Stimulated activated CD4-positive, alpha-beta T cell treated with anti-CD3 and anti-CD28 coated beads, Interleukin-15, amount 100 ng/mL, for 48 hours (primary cell): ENCODE measurements at regions not wholly inside any gene's neighbourhood (a gene's known extent, or its start where the extent isn't known, plus 50 kb on each side); places are given as distances from the start of the nearest gene placed in this dataset.
"Not testable (repeated sequence)": the region's sequence is repeated elsewhere in the genome, so short reads cannot be mapped to it uniquely, and the experiment has no call there.

Experiments used
- DNase-seq, 2 donors: peaks; one replicate each; pipeline ENCODE4 v3.0.0-alpha.2; 2020; ENCODE audit warnings: low read depth in 2 of 2

DNA sequence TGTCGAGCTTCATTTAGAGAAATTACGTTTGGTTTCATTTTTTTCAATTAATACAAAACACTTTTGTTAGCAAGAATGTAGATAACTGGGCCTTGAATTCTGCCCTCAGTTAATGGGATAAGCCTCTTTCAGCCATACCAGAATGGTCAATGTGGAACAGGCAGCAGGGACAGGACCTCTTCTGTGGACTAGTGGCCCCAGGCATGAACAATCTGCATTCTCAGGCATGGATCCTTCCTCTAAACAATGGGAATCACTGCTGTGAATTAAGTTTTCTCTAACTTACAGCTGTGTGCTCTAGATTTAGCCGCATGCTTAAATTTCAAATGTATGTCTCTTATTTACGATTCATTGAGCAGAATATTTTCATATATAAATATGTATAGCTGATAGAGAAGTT lies 237.7 kb upstream of the PRKCQ start:
- no peak for DNase-seq

GRCh38 chr10:6815346-6815745 lies 235.3 kb upstream of the PRKCQ start:
- no peak for DNase-seq

DNA sequence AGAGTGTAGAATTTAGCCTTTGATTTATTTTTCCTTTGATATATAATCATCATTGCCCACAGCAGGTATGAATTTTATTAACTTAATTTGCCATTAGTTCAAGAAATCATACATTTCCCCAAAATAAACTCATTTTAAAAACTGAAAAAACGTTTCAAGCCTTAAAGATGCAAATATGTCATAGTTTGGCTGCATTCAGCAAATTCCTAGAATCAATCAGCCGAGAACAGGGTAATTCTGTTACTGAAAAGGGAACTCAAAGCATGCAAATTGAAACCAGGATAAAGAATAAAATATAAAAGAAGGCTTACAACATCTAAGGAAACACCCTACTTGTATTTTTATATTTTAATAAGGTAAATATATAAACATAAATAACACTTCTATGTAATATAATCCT lies 233.8 kb upstream of the PRKCQ start:
- DNase-seq: no peak

GRCh38 chr10:6813306-6813705 lies 233.2 kb upstream of the PRKCQ start:
- no peak for DNase-seq

DNA sequence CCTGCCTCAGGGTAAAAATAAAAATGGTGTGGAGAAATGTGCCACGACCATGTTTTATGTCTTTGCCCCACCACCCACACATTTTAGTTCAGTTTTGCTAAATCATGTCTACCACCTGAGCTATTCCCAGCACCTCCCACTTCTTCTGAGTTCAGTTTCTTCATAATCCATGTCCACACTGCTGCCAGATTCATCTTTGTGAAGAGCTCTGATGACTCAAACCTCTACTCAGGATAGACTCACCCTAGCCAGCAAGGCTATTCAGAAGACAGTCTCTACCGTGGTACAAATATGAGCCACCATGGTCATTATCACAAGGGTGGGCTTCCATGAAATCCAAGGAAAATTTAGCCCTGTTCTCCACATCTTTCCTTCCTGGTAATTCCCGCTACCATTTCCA lies 231.1 kb upstream of the PRKCQ start:
- DNase-seq: no peak

DNA sequence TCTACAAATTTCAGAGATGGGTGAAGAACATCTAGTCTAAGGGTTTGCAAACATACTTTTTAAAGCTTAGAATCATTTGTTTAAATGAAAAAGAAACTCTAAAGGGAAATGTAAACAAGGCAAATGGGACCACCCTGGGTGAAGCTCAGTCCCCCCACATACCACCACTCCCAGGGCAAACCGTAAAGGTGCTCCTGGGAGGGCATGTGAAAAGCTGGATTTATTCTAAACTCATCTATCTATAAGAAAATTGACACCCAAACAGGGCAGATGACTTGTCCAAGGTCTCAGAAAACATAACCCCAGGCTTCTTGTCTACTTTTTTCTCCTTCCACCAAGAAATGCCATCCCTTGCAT lies 223.3 kb upstream of the PRKCQ start:
- DNase-seq: no peak

- DNase-seq: no peak
These were observed 222.8 kb upstream of the PRKCQ start for GRCh38 chr10:6802759-6803426.

- DNase-seq: no peak
These were observed 216.2 kb upstream of the PRKCQ start for GRCh38 chr10:6796231-6796630.

DNA sequence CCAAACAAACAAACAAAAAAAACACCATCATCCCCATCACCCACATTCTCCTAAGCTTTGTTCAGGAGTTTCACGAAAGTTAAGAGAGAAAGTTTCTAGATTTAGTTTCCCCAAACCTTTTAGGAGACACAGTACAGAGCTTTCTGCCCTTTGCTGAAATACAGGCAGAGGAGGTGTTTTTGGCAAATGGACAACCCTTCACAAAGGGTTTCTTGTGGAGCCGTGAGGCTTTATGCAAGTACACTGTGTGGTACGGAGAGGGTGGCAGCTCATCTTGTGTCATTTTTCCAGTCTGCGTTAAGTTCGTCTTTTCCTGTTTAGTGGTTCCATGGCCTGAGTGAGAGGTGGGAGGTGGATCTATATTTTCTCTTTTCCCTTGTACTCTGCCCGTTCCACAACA lies 215.5 kb upstream of the PRKCQ start:
- DNase-seq: no peak

DNA sequence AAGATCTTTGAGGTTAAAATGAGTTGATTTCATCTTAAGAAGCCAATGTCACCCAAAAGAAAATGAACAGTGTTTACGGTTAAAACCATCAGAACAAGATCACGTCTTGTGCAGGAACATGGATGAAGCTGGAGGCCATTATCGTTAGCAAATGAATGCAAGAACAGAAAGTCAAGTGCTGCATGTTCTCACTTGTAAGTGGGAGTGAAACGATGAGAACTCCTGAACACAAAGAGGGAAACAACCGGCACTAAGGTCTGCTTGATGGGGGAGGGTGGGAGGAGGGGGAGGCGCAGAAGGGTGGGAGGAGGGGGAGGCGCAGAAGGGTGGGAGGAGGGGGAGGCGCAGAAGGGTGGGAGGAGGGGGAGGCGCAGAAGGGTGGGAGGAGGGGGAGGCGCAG lies 214.8 kb upstream of the PRKCQ start:
- not testable (repeated sequence) for DNase-seq

DNA sequence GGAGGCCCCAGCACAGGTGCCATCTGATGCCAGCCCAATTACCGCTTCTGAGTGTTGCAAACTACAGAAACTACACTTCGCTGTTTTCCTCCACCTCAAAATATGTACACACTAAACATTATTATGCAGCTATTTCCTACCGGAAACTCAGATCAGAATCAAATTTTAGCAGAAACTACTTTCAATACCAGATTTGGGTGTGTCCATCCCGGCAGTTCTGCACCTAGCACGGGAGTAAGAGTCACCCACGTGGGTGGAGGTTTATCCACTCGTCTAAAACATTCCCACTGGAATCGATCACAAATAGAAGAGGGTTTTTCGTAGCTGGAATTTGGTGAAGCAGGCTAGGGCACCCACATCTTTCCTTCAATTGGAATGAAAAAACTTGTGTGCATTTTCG lies 214.4 kb upstream of the PRKCQ start:
- no peak for DNase-seq

GRCh38 chr10:6788731-6789130 lies 208.7 kb upstream of the PRKCQ start:
- no peak for DNase-seq

DNA sequence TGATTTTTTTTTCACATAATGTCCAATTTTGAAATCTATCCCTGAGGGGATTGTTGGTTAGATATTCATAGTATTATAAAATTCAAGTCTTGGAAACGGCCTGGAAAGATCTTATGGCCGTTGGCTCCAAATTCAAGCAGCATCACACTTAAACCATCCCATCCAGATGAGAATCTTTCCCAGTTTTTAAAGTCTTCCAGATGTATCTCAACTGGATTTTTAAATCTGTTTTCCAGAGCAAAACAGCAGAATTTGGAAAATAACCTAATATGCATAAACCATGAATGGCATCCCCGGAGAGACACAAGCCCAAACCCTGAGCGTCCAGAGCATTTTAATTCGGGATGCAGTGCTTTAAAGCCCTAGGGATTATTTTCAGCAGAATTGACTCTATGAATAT lies 208.2 kb upstream of the PRKCQ start:
- no peak for DNase-seq

GRCh38 chr10:6787718-6788117 lies 207.6 kb upstream of the PRKCQ start:
- no peak for DNase-seq

DNA sequence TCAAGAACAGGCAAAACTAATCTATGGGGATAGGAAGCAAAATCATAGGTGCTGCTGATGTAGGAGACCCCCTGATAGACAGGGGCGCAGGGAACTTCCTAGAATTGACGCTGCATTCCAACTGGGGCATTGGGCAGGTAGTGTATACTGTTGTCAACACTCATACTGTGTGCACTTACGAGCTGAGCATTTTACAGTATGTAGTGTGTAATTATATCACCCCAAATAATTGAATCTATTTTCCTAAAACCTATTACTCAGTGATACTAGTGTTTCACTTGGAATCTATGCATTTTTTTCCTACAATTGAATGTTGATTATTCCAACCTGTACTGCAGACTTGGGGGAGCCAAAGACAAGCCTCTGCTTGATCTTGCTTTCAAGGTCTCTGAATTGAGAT lies 207.0 kb upstream of the PRKCQ start:
- DNase-seq: no peak

DNA sequence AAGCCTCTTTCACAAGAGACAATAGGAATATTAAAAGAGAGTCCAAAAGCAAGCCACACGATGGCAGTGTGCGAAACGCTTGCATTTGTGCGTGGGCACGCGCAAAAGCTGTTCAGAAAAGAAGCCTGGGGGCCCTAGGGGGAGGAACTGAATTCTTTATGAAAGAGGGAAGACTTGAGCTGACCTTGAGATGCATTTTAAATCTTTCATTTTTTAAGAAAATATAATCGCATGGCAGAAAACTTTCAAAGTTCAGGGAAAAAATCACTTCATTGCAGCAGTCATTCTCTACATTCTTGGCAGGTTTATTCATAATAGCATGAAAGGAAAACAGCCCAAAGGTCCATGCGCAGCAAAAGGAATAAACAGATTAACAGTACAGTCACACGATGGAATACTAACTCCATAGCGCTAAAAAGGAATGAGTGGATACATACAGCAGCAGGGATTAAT lies 206.5 kb upstream of the PRKCQ start:
- DNase-seq: no peak

GRCh38 chr10:6784429-6784828 lies 204.4 kb upstream of the PRKCQ start:
- DNase-seq: not testable (repeated sequence)

DNA sequence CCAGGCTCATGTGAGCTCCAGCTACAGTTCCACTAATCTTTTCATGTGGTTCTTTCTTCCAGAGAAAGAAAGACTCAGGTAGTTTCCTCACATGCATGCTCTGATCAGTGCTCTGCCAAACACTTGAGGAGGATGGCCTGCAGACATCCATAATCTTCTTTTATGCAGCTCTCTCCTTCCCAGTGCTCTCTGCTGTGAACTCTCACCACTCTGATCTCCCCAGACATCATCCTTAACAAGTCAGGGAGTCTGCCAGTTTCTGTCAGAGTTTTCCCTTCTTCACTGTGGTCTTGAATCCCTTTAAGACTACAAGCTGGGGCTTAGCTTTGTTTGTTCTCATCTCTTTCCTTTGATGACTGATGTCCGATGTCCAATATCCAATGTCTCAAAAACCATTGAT lies 203.4 kb upstream of the PRKCQ start:
- no peak for DNase-seq

- DNase-seq: no peak
These were observed 202.3 kb upstream of the PRKCQ start for GRCh38 chr10:6782378-6782777.

GRCh38 chr10:6781133-6781770 lies 201.2 kb upstream of the PRKCQ start:
- no peak for DNase-seq

- DNase-seq: no peak
These were observed 200.1 kb upstream of the PRKCQ start for GRCh38 chr10:6780008-6780677.

GRCh38 chr10:6778992-6779701 lies 199.1 kb upstream of the PRKCQ start:
- DNase-seq: no peak

- no peak for DNase-seq
These were observed 196.1 kb upstream of the PRKCQ start for GRCh38 chr10:6776170-6776569.
